RWPE1 (cell line): ENCODE measurements at regions not wholly inside any gene's neighbourhood (a gene's known extent, or its start where the extent isn't known, plus 50 kb on each side); places are given as distances from the start of the nearest gene placed in this dataset.
A peak's percentile ranks its signal among the peaks of the same experiment; 100 is the strongest.

Source experiments
- CTCF ChIA-PET: fragments of 350-600 bp; sonication (Branson Sonifier 250); formaldehyde crosslinking; extraction: SDS; loops from one replicate; lab custom pipeline; 2021; lab: Yijun Ruan, JAX
- POLR2A ChIA-PET: fragments of 400-600 bp; formaldehyde crosslinking; extraction: SDS; loops from one replicate; lab custom pipeline; 2020; ENCODE audit warnings: antibody characterized with exemption; ENCODE audit not compliant: low non-redundant PET; lab: Yijun Ruan, JAX
- DNase-seq: peaks from one replicate; pipeline ENCODE4 v3.0.0; 2012; ENCODE audit warnings: low spot score
- H3K27ac ChIP-seq: fragments of 450-650 bp; 2 replicates; pipeline ENCODE4 v1.5.1; 2017
- CTCF ChIP-seq: fragments of 450-650 bp; conservative IDR thresholded peaks from 2 replicates; pipeline ENCODE4 v1.5.1; 2017; ENCODE audit warnings: low read depth, mild to moderate bottlenecking

- CTCF ChIA-PET = interaction anchor here (0.6 kb wide), 1 partner anchor 429 kb away, joined by 6 read pairs; no protein-coding TSS in a partner anchor
- no peak for TF ChIP-seq CTCF
- H3K27ac ChIP-seq = no peak overlapping the region
- POLR2A ChIA-PET = no interaction called here
- DNase-seq = no peak
These were observed 201.0 kb downstream of the NRIP1 start for GRCh38 chr21:14863745-14864210.

- no peak overlapping the region for H3K27ac ChIP-seq
- ChIA-PET POLR2A (no interaction called here), CTCF (interaction anchor here (0.6 kb wide), 1 partner anchor 120 kb away, joined by 3 read pairs; no protein-coding TSS in a partner anchor)
- DNase-seq = no peak
- peak; percentile 60 for TF ChIP-seq CTCF
These were observed 201.7 kb downstream of the NRIP1 start for GRCh38 chr21:14862794-14863720.

GRCh38 chr21:14858311-14858710, 206.5 kb downstream of the NRIP1 start:
- no peak for DNase-seq
- TF ChIP-seq CTCF = no peak
- POLR2A ChIA-PET = no interaction called here

GRCh38 chr21:14857529-14857928, 207.3 kb downstream of the NRIP1 start:
- ChIA-PET POLR2A (no interaction called here), CTCF (no interaction called here)
- no peak for TF ChIP-seq CTCF
- no peak overlapping the region for H3K27ac ChIP-seq
- DNase-seq = no peak

More at GRCh38 chr21:14858311-14858710, 206.5 kb downstream of the NRIP1 start:
- H3K27ac ChIP-seq = no peak overlapping the region
- CTCF ChIA-PET = no interaction called here

- POLR2A ChIA-PET = no interaction called here
- CTCF ChIA-PET = no interaction called here
- DNase-seq = no peak
- no peak overlapping the region for H3K27ac ChIP-seq
- no peak for TF ChIP-seq CTCF
These were observed 214.4 kb downstream of the NRIP1 start for GRCh38 chr21:14850394-14850793.

GRCh38 chr21:14846621-14847020, 218.2 kb downstream of the NRIP1 start:
- ChIA-PET CTCF (no interaction called here), POLR2A (no interaction called here)
- TF ChIP-seq CTCF = no peak

More at GRCh38 chr21:14846621-14847020, 218.2 kb downstream of the NRIP1 start:
- H3K27ac ChIP-seq = no peak overlapping the region
- DNase-seq = no peak
